Ammon's horn (tissue), 1 donor: ENCODE measurements at regions not wholly inside any gene's neighbourhood (a gene's known extent, or its start where the extent isn't known, plus 50 kb on each side); places are given as distances from the start of the nearest gene placed in this dataset.

Experiments
- DNase-seq: peaks from one replicate; pipeline ENCODE4 v3.0.0-alpha.2; 2016; ENCODE audit warnings: low spot score

GRCh38 chrX:40182615-40183014 is 84.9 kb upstream of the BCOR start:
- no peak for DNase-seq

- no peak for DNase-seq
Observed at GRCh38 chrX:40182095-40182494, 84.3 kb upstream of the BCOR start.

GRCh38 chrX:40179283-40179682 is 81.5 kb upstream of the BCOR start:
- DNase-seq = no peak

GRCh38 chrX:40177942-40178715 is 80.4 kb upstream of the BCOR start:
- DNase-seq = no peak

GRCh38 chrX:40177489-40177888 is 79.7 kb upstream of the BCOR start:
- no peak for DNase-seq

GRCh38 chrX:40177117-40177430 is 79.3 kb upstream of the BCOR start:
- DNase-seq = no peak

GRCh38 chrX:40176351-40177116 is 78.8 kb upstream of the BCOR start:
- DNase-seq = no peak

GRCh38 chrX:40175511-40176350 is 78.0 kb upstream of the BCOR start:
- peak; percentile 52 for DNase-seq

- no peak for DNase-seq
Observed at GRCh38 chrX:40174854-40175510, 77.2 kb upstream of the BCOR start.

- DNase-seq = no peak
Observed at GRCh38 chrX:40174001-40174853, 76.5 kb upstream of the BCOR start.

- DNase-seq = no peak
Observed at GRCh38 chrX:40173143-40174000, 75.6 kb upstream of the BCOR start.

- no peak for DNase-seq
Observed at GRCh38 chrX:40172401-40173142, 74.8 kb upstream of the BCOR start.

- DNase-seq = no peak
Observed at GRCh38 chrX:40171513-40172400, 74.0 kb upstream of the BCOR start.

- DNase-seq = no peak
Observed at GRCh38 chrX:40170830-40171512, 73.2 kb upstream of the BCOR start.

- no peak for DNase-seq
Observed at GRCh38 chrX:40169193-40170101, 71.7 kb upstream of the BCOR start.

- DNase-seq = no peak
Observed at GRCh38 chrX:40168480-40169011, 70.8 kb upstream of the BCOR start.
